GM23248 (cell line): ENCODE measurements at regions not wholly inside any gene's neighbourhood (a gene's known extent, or its start where the extent isn't known, plus 50 kb on each side); places are given as distances from the start of the nearest gene placed in this dataset.

Experiments
- EZH2 ChIP-seq: fragments of 200-600 bp; sonication (generic); IDR thresholded peaks from 2 replicates; pipeline ENCODE4 v1.6.1; 2018; ENCODE audit warnings: antibody characterized with exemption, mild to moderate bottlenecking; ENCODE audit not compliant: insufficient read depth, poor library complexity, severe bottlenecking
- EZH2phosphoT487 ChIP-seq: fragments of 200-600 bp; sonication (generic); IDR thresholded peaks from 2 replicates; pipeline ENCODE4 v1.6.1; 2018; ENCODE audit warnings: antibody characterized with exemption, moderate library complexity, mild to moderate bottlenecking, low read depth; ENCODE audit not compliant: insufficient read depth

DNA sequence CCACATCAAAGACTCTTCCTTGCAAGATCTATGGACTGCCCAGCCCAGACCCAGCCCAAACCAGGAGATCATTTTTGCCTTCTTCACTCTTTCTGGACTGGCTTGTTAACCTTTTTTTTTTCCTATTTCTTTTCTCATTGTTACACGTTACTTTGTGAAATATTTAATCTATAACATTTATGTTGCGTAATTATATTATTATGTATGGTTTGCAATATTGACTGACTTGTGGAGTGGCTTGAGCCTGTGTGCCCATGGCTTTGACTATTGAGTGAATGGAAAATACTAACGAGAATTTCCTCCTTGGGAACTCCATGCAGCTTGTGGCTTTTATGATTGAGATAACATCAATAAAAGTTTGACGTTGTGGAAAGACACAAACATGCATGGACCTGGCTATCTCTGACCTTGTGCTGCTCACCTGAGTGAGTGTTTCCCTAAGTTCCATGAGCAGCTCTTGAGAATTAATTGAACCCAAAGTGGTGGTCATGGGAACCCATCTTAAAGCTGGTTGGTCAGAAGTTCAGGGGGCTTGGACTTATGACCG is 1641.3 kb upstream of the LRRTM3 start:
- TF ChIP-seq EZH2phosphoT487 (no peak), EZH2 (no peak)
